Lung (tissue), 11 donors: ENCODE measurements at regions not wholly inside any gene's neighbourhood (a gene's known extent, or its start where the extent isn't known, plus 50 kb on each side); places are given as distances from the start of the nearest gene placed in this dataset.
"Not testable (repeated sequence)": the region's sequence is repeated elsewhere in the genome, so short reads cannot be mapped to it uniquely, and the experiment has no call there.

Experiments used
- ATAC-seq: fragments of 200-7000 bp; cut with Tn5 transposase; one replicate; pipeline ENCODE4 v1.9.1; 2020; ENCODE audit warnings: moderate number of reproducible peaks; ENCODE audit not compliant: insufficient read depth, low FRiP score
- DNase-seq, 3 donors: peaks; one replicate each; pipeline ENCODE4 v3.0.0-alpha.2; 2013 to 2017
- H3K27ac ChIP-seq, 2 donors: one replicate each; pipeline ENCODE4 v1.5.1; 2013; ENCODE audit warnings: mild to moderate bottlenecking in 2 of 2, moderate library complexity in 2 of 2, control low read depth in 1 of 2, inconsistent platforms in 1 of 2, low read depth in 1 of 2, low read length in 1 of 2
- H3K27me3 ChIP-seq, 3 donors: one replicate each; pipeline ENCODE4 v1.5.1; 2013; ENCODE audit warnings: low read length in 2 of 3; ENCODE audit not compliant: control insufficient read depth in 3 of 3, insufficient read depth in 3 of 3
- H3K36me3 ChIP-seq, 4 donors: one replicate each; pipeline ENCODE4 v1.5.1; 2013; ENCODE audit warnings: low read length in 4 of 4, mild to moderate bottlenecking in 1 of 4, moderate library complexity in 1 of 4; ENCODE audit not compliant: control insufficient read depth in 4 of 4, insufficient read depth in 4 of 4
- H3K4me1 ChIP-seq, 5 donors: one replicate each; pipeline ENCODE4 v1.5.1; 2013; ENCODE audit warnings: low read length in 5 of 5, mild to moderate bottlenecking in 2 of 5, moderate library complexity in 1 of 5; ENCODE audit not compliant: control insufficient read depth in 5 of 5, insufficient read depth in 5 of 5
- H3K4me3 ChIP-seq: one replicate; pipeline ENCODE4 v1.5.1; 2013; ENCODE audit warnings: mild to moderate bottlenecking, control low read depth, moderate library complexity
- H3K9ac ChIP-seq, 2 donors: one replicate each; pipeline ENCODE4 v1.5.1; 2013; ENCODE audit warnings: low read length in 2 of 2, control low read depth in 1 of 2; ENCODE audit not compliant: insufficient read depth in 1 of 2
- H3K9me3 ChIP-seq, 4 donors: one replicate each; pipeline ENCODE4 v1.5.1; 2013; ENCODE audit warnings: low read length in 3 of 4, mild to moderate bottlenecking in 1 of 4, moderate library complexity in 1 of 4; ENCODE audit not compliant: control insufficient read depth in 4 of 4, insufficient read depth in 3 of 4
- WGBS, 2 donors: extraction: QIAGEN DNeasy Blood & Tissue Kit; methylation state at CpG; one replicate each; pipeline ENCODE4 v1.1.7; 2013; 5-methylcytosine and 5-hydroxymethylcytosine counted together
- TF ChIP-seq, protein P1 (sequence below): IDR thresholded peaks from 2 replicates; pipeline ENCODE4 v1.5.1; 2012; ENCODE audit warnings: mild to moderate bottlenecking; ENCODE audit errors: control extremely low read depth, extremely low read depth
- donor health status: control.
- donor health status: control.
- donor health status: Bipolar disorder and iron deficiency.
- donor health status: healthy.
- donor health status: DM: yes; HTN: yes; CAD: no.

DNA sequence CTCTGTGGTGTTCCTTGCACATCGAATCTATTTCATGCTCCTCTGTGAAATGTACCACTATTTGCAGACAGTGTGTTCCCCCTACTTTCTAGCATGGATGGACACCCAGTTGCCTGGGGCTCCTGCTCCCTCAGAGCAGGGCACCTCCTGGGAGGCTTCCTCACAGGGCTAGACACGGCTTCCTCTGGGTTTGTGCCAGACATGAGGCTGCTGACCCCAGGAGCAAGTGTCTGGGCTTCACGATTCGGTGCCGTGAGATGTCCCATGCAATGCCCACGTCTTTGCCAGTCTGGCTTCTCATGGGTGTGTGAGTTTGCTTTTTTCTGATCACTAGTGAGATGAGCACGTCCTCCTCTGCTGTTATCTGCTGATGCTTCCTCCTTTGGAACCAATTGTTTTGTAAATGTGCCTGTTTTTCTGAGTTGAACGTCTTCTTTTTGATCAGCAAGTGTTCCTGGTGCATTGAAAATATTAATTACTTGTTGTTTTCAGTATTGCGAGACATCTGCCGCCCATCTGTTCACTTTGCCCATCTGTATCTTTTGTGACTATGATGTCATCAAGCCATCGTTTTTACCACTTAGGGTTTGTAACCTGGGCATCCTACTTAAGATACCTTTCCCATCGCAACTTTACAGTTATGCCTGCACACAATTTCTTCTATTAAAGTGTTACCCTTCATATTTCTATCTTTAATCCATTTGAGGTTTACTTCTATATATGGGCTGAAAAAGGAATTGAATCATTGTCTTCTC lies 92.0 kb downstream of the TTLL2 start:
- ATAC-seq, result no peak
- DNase-seq, result no peak
- 73 to 78% methylated on average over 12 of the region's 12 CpGs for WGBS, 2 donors
- H3K27me3 ChIP-seq, result peaks cover 0 to 3% (median 0%) of the 10 kb centered on the region in 3 donors
- no peak overlapping the region for H3K4me3 ChIP-seq
- no peaks in the 10 kb centered on the region for H3K36me3 ChIP-seq
- H3K27ac ChIP-seq, result no peak overlapping the region
- TF ChIP-seq, protein P1, sequence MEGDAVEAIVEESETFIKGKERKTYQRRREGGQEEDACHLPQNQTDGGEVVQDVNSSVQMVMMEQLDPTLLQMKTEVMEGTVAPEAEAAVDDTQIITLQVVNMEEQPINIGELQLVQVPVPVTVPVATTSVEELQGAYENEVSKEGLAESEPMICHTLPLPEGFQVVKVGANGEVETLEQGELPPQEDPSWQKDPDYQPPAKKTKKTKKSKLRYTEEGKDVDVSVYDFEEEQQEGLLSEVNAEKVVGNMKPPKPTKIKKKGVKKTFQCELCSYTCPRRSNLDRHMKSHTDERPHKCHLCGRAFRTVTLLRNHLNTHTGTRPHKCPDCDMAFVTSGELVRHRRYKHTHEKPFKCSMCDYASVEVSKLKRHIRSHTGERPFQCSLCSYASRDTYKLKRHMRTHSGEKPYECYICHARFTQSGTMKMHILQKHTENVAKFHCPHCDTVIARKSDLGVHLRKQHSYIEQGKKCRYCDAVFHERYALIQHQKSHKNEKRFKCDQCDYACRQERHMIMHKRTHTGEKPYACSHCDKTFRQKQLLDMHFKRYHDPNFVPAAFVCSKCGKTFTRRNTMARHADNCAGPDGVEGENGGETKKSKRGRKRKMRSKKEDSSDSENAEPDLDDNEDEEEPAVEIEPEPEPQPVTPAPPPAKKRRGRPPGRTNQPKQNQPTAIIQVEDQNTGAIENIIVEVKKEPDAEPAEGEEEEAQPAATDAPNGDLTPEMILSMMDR, result no peak
- H3K4me1 ChIP-seq, result no peaks in the 10 kb centered on the region
- H3K9me3 ChIP-seq, result no peaks in the 10 kb centered on the region
- H3K9ac ChIP-seq, result no peak overlapping the region

DNA sequence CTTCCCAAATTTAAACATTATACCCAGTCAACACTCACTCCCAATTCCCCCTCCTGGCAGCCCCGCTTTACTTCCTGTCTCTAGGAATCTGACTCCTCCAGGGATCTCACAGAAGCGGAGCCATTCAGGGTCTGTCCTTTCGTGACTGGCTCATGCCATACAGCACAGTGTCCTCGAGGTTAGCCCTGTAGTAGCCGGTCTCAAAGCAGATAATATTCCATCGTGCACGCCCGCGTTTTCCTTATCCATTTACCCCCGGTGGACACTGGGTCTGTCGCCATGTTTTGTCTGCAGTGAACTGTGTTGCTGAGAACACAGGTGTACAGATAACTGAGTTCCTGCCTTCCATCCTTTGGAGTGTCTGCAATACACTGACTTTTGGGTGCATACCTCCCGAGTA lies 95.3 kb downstream of the TTLL2 start:
- H3K4me3 ChIP-seq, result no peak overlapping the region

DNA sequence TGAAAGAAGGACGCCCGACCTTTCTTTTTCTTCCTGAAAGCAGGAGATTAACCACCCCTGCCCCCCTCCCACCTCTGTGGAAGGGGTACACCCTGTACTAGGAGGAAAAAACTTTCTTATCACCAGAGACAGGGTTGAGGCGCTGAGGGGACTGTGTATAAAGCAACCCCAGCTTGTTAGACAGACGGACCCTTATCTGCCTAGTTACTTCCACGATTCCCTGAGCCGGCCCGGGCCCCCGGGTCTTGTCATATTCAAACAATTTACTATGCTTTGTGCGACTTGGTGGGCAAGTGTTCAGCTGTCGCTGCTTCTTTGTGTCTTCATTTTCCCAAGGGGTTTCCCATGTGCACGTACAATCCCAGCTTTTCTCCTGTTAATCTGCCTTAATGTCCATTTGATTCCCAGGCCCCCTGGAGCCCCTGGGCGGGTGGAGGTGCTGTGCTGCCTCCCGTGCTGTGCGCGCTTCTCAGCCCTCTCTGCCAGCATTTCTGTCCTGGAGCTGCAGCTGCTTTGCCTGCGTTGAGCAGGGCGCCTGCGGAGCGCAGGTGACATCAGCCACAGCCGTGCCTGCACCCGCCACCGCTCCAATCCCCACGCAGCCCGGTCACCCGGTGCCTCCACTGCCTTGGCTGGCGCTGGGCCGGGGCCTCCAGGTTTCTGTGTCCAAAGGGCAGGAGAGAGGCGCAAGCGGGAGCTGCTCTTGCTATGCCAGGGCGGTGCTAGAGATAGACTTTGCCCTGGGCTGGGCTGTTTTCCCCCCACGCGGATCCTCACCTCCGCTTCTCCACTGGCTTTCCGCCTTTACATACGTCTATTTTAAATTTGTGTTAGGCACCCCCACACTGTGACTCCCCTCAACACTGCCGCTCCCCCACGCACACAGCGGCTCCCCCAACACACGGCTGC lies 96.2 kb downstream of the TTLL2 start:
- ATAC-seq (no peak), DNase-seq (no peak)
- no peak overlapping the region for H3K9ac ChIP-seq
- H3K36me3 ChIP-seq, result no peaks in the 10 kb centered on the region
- peaks cover 0 to 6% (median 2%) of the 10 kb centered on the region in 5 donors for H3K4me1 ChIP-seq
- WGBS, 2 donors, result 83% methylated on average over 39 of the region's 39 CpGs
- H3K4me3 ChIP-seq, result no peak overlapping the region
- TF ChIP-seq, protein P1, result no peak
- peaks cover 0 to 3% (median 0%) of the 10 kb centered on the region in 3 donors for H3K27me3 ChIP-seq
- H3K27ac ChIP-seq, result no peak overlapping the region
- no peaks in the 10 kb centered on the region for H3K9me3 ChIP-seq

More for the DNA sequence above, 95.3 kb downstream of the TTLL2 start:
- no peaks in the 10 kb centered on the region for H3K36me3 ChIP-seq
- H3K27ac ChIP-seq, result no peak overlapping the region
- ATAC-seq (no peak), DNase-seq (no peak)
- H3K27me3 ChIP-seq, result peaks cover 0 to 3% (median 0%) of the 10 kb centered on the region in 3 donors
- H3K4me1 ChIP-seq, result peaks cover 0 to 2% (median 0%) of the 10 kb centered on the region in 5 donors
- WGBS, 2 donors, result 85 to 89% methylated on average over 12 of the region's 12 CpGs
- no peak overlapping the region for H3K9ac ChIP-seq
- H3K9me3 ChIP-seq, result no peaks in the 10 kb centered on the region
- TF ChIP-seq, protein P1, result no peak

DNA sequence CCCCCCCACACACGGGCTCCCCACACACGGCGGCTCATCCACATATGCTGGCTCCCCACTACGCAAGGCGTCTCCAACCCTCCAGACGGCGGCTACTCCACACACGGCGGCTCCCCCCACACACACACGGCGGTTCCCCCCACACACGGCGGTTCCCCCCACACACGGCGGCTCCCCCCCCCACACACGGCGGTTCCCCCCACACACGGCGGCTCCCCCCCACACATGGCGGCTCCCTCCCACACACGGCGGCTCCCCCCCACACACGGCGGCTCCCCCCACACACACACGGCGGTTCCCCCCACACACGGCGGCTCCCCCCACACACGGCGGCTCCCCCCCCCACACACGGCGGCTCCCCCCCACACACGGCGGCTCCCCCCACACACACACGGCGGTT lies 97.1 kb downstream of the TTLL2 start:
- not testable (repeated sequence) for H3K9me3 ChIP-seq, H3K27me3 ChIP-seq, ATAC-seq, H3K36me3 ChIP-seq, H3K9ac ChIP-seq, H3K4me1 ChIP-seq, H3K4me3 ChIP-seq, DNase-seq, H3K27ac ChIP-seq
- 100% methylated on average over 9 of the region's 36 CpGs; no CpG with 5 or more reads in 1 of the 2 donors for WGBS, 2 donors
